SK-N-SH (cell line): ENCODE measurements at regions not wholly inside any gene's neighbourhood (a gene's known extent, or its start where the extent isn't known, plus 50 kb on each side); places are given as distances from the start of the nearest gene placed in this dataset.

Experiments used
- CTCF ChIP-seq: fragments of 200-600 bp; sonication (generic); IDR thresholded peaks from 2 replicates; pipeline ENCODE4 v1.6.1; 2017; ENCODE audit warnings: antibody characterized with exemption, mild to moderate bottlenecking, moderate library complexity
- REST ChIP-seq: IDR thresholded peaks from 2 replicates; pipeline ENCODE4 v1.6.1; 2012; ENCODE audit warnings: mild to moderate bottlenecking, low read depth, low read length, moderate library complexity
- RFX5 ChIP-seq: IDR thresholded peaks from 2 replicates; pipeline ENCODE4 v1.6.1; 2012; ENCODE audit warnings: mild to moderate bottlenecking, improper control_type of control experiment, low read length
- TEAD4 ChIP-seq: IDR thresholded peaks from 2 replicates; pipeline ENCODE4 v1.4.0; 2012; ENCODE audit warnings: mild to moderate bottlenecking, borderline replicate concordance; ENCODE audit not compliant: insufficient read depth

- TF ChIP-seq TEAD4: no peak
- no peak for TF ChIP-seq REST
- no peak for TF ChIP-seq CTCF
- TF ChIP-seq RFX5: no peak
Observed at GRCh38 chr16:86065711-86066110, 166.7 kb downstream of the IRF8 start.
